ENCODE measurements at regions not wholly inside any gene's neighbourhood (a gene's known extent, or its start where the extent isn't known, plus 50 kb on each side); places are given as distances from the start of the nearest gene placed in this dataset.

- DNase-seq (ENCODE audit: low read depth): no peak
Measured at GRCh38 chr7:84627250-84627649, 432.7 kb upstream of the SEMA3A start.

- DNase-seq (ENCODE audit: low read depth): no peak
Measured at GRCh38 chr7:84624927-84625326, 430.3 kb upstream of the SEMA3A start.

- no peak for DNase-seq (ENCODE audit: low read depth)
Measured at GRCh38 chr7:84624527-84624926, 429.9 kb upstream of the SEMA3A start.

DNA sequence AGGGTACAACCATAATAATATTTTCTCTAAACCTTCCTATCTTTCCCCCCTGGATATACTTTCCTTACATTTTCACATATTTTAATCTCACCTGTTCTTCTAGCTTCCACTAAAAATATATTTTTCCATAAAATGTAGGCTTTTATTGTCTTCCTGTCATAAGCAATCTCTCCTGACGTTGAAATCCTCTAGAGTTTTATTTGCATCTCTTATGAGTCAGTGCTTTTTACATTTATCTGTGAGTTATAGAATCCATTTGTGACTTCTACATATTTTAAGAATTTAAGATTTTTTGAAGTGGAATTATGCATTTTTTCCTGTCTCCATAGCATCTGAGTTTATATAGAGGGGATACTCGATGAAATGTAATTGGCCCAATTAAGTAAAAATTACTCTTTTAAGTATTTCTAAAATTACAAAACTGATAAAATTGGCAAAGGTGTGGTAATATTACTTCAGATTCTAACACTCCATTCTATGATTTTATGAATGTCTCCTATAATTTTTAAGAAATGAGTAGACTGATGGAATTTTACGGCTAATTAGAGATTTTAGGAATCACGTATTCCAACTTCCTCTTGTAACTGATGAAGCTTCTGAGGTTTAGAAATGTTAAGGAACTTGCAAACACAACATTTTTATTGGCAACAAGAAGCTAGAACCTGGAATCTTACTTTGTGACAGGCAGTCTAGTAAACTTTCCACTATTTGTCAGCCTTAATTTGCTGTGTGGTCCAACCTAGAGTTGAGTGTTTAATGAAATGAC, 422.9 kb upstream of the SEMA3A start:
- DNase-seq (ENCODE audit: low read depth): no peak

DNA sequence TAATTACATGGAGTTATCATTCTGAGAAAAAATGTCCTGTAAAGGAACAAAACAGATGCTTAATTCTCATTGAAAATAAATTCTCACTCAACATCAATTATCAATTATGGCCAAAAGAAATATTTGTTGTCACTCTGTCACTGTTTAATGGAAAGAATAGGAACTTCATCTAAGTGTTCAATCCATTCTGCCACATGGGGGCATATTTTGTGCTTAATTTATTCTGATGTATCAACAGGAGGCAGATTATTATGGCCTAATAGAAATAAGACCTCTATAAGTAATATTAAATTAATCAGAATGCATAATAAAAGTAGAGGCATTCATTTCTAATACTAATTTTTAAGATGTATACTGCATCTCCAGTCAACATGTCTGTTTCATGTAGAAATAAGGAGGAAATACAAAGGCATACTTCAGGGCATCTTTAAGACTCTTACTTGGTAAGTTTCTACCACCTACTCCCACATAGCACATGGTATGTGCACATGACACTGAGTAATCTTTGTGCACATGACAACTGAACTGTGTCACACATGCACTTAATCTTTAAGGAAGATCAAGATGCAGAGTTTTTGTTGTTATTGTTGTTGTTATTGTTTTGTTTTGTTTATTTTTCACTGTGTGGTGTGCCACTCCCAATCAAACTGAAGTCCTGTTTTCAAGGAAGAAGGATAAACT, 420.4 kb upstream of the SEMA3A start:
- DNase-seq (ENCODE audit: low read depth): no peak

DNA sequence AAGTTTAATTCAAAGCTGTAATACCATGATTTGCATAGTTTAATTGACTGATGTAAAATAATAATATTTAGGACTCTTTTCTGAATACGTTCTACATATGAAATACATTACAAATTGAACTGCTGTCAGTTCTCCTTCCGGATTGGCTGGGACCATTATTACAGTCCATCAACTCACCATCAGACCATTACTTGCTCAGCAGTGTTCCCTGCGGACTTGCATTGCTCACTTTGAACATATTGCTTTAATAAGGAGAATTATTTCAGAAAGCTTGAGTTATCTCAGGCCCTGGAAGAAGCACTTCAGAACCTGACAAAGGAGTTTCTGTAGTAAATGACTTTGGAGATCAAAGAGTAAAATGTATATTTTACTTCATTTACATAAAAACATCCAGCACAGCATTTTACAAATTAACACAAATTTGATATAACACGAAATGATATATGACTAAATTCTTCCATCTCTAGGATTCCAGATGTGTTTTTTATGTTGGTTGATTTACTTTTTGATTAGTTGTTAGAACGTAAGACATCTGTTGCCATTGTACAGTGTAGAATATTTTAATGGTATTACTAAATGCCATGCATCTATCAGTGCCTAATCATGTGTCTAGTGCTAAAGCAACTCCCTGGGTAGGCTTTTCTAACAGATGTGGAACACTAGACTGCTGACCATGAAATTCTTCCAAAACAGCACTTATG, 418.5 kb upstream of the SEMA3A start:
- DNase-seq (ENCODE audit: low read depth): no peak

- DNase-seq (ENCODE audit: low read depth): no peak
Measured at GRCh38 chr7:84611391-84611790, 416.8 kb upstream of the SEMA3A start.

DNA sequence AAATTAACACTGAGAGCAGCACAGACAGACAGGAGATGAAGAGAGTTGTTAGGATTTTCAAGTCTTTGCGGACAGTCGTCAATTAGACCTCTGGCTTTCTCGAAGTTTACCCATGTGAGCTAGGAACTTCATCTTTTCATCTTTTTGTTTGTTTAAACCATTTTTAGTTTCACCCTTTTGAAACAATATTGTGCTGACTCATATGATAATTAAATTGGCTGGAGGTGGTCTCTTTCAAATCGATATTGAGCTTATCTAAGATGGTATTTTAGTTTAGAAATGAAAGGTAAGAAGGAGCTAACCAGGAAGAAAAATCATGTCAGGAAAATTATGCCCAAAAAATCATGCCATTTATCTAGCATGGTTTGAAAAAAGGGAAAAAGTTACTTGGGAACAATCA, 415.8 kb upstream of the SEMA3A start:
- DNase-seq (ENCODE audit: low read depth): no peak

GRCh38 chr7:84605301-84605700, 410.7 kb upstream of the SEMA3A start:
- DNase-seq (ENCODE audit: low read depth): no peak

DNA sequence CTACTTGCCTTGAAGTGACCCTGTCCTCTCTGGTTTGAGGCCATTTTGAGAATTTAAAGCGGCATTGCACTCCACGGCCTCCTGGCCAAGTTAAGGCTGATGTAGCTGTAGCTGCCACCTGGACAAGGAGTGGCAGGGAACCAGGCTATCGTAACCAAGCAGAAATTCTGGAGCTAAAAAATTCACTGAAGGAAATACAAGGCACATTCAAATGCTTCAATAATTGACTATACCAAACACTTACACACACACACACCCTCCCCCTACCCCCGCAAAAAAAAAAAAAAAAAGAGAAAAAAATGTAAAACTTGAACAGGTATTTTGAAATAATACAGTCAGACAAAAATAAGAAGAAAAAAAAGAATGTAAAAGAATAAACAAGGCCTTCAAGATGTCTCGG, 409.0 kb upstream of the SEMA3A start:
- DNase-seq (ENCODE audit: low read depth): no peak

GRCh38 chr7:84595026-84595425, 400.4 kb upstream of the SEMA3A start:
- DNase-seq (ENCODE audit: low read depth): no peak

DNA sequence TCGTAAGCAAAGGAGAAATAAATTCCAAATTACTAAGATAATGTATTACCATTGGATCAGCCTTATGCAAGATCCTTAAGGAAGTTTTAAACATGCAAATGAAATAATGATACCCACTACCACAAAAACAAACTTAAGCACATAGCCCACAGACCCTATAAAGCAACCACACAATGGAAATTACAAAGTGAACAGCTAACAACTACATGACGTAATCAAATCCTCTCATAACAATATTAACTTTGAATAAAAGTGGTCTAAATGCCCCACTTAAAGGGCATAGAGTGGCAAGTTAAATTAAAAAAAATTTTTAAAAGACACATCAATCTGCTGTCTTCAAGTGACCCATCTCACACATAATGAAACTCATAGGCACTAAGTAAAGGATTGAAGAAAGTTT, 397.3 kb upstream of the SEMA3A start:
- no peak for DNase-seq (ENCODE audit: low read depth)

DNA sequence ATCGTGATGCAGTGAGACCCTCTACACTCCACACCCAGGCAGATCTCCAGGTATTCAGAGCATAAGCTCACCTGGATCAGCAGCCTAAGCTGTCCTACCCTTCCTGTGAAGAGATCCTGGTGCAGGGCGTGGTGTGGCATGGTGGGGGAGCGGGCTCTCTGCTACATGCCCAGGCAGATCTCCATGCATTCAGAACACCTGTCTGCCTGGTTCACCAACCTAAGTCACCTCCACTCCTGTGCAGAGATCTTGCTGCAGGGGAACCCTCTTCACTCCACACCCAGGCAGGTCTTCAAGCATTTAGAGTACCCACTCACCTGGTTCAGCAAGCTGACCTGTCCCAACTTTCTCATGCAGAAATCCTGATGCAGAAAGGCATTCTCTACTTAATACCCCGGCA, 394.4 kb upstream of the SEMA3A start:
- DNase-seq (ENCODE audit: low read depth): no peak

DNA sequence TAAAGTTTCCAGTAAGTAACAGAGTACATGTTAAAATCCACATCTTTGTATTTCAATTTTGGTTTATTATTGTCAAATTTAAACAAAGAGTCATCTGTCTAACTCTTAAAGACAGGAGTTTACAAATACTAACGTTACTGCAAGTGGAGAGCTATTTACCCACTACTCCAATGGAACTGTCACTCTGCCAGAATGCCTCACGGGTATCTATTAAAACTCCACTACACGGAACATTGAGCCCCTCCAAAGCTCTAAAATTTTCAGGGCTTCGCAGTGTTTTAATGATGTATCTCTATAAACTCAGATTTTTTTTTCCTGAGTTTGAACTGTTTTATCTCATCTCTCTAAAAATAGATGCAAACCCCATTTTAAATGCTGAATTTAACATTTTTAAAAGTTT, 388.7 kb upstream of the SEMA3A start:
- no peak for DNase-seq (ENCODE audit: low read depth)

DNA sequence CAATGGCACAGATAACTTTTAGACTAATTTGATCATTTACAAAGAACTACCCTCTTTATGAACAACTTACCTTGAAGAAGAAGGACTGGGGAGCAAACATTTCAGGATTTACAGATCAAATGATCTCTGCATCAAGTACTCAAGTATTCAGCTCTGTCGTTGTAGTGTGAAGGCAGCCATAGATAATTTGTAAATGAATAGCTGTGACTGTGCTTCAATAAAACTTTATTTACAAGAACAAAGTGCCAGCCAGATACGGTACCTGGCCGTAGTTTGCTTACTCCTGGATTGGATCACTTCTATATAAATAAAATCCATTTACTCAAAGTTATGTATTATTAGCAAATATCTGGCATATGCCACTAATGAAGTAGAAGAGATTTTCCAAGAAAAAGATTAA, 388.2 kb upstream of the SEMA3A start:
- no peak for DNase-seq (ENCODE audit: low read depth)

DNA sequence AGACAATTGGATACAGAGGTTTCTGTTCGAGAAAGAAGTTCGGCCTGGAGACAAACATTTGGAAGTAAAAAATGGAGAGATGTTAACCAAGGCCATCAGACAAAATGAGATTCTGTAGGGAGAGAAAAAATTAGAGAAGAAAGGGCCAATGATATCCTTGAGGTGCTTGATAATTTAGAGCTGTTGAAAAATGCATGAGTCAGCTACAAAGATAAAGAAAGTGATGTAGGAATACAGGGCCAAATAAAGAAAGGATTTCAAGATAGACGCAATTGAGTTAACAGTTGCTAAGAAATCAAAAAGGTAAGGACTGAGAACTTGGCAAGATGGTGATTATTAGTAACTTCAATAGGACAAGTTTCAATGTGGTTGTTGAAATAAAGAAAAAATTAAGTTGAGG, 384.2 kb upstream of the SEMA3A start:
- DNase-seq (ENCODE audit: low read depth): no peak

DNA sequence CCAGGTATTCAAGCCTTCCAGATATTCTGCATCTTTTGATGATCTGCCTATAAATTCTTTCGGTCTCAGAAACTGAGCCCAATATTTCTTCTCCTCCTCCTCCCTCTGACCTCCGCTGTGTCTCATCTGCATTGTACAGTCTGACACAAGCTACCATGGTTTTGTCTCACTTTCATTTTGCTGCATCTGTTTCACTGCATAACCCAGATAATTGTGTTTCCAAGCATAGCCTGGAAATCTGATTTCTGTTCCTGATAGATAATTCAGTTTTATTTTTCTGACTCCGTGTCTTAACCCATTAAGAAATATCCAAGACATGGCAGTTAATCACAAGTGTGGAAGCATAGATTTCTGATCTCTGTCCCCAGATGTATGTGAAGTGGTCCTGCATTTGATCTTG, 374.2 kb upstream of the SEMA3A start:
- DNase-seq (ENCODE audit: low read depth): no peak

- DNase-seq (ENCODE audit: low read depth): no peak
Measured at GRCh38 chr7:84565345-84566074, 370.9 kb upstream of the SEMA3A start.

GRCh38 chr7:84553711-84554110, 359.1 kb upstream of the SEMA3A start:
- DNase-seq (ENCODE audit: low read depth): no peak

DNA sequence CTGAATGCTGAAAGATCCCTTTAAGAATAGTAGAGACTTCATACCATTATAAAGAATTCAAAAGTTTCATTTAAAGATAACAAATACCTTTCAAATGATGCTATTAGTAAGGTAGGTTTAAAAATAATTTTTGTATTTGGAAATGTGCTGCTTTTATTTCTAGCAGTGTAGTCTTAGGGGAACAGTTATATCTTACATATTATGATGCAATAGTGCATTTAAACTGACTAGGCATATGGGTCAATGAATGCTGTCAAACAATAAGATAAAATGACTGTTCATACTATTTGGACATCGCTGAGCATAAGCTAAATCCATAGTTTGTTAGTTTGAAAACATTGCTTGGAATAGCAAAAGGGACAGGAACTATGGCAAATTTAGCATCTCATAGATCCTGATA, 354.8 kb upstream of the SEMA3A start:
- DNase-seq (ENCODE audit: low read depth): no peak

GRCh38 chr7:84548366-84549365, 354.1 kb upstream of the SEMA3A start:
- peak; percentile 2 for DNase-seq (ENCODE audit: low read depth)

All from HS-27A (cell line).